HepG2 (cell line): ENCODE measurements at regions not wholly inside any gene's neighbourhood (a gene's known extent, or its start where the extent isn't known, plus 50 kb on each side); places are given as distances from the start of the nearest gene placed in this dataset.

Source experiments
- CHD2 ChIP-seq: IDR thresholded peaks from 2 replicates; pipeline ENCODE4 v1.6.1; 2011; ENCODE audit warnings: low read depth, low read length, improper control_type of control experiment
- ZSCAN20 ChIP-seq: sonication (generic); formaldehyde crosslinking; IDR thresholded peaks from 2 replicates; pipeline ENCODE4 v1.4.0; 2020; ENCODE audit warnings: missing genetic modification reagents, mild to moderate bottlenecking, borderline replicate concordance

- TF ChIP-seq ZSCAN20 (CRISPR knock-in tag) (no peak), CHD2 (no peak)
These were observed 84.9 kb upstream of the HTR1B start for GRCh38 chr6:77548190-77548589.
